ENCODE measurements at regions not wholly inside any gene's neighbourhood (a gene's known extent, or its start where the extent isn't known, plus 50 kb on each side); places are given as distances from the start of the nearest gene placed in this dataset.

GRCh38 chr1:173117761-173118160, 67.0 kb upstream of the TNFSF18 start:
- no peak for TF ChIP-seq POLR2AphosphoS5 (IDR thresholded peaks at IDR 0.05; ENCODE audit: low read depth, low read length)
- no peak for TF ChIP-seq POLR2A (IDR thresholded peaks at IDR 0.05; ENCODE audit: low read depth, low read length)
- no peak for TF ChIP-seq TAF1 (IDR thresholded peaks at IDR 0.05; ENCODE audit: low read depth, low read length)
- no peak for TF ChIP-seq SPI1 (IDR thresholded peaks at IDR 0.05; ENCODE audit: low read depth, low read length)
